HG03196 (cell line): ENCODE measurements at regions not wholly inside any gene's neighbourhood (a gene's known extent, or its start where the extent isn't known, plus 50 kb on each side); places are given as distances from the start of the nearest gene placed in this dataset.

Source experiments
- ATAC-seq: cut with Tn5 transposase; IDR thresholded peaks from one replicate; pipeline ENCODE4 v1.9.1; 2021; ENCODE audit not compliant: unreplicated experiment

DNA sequence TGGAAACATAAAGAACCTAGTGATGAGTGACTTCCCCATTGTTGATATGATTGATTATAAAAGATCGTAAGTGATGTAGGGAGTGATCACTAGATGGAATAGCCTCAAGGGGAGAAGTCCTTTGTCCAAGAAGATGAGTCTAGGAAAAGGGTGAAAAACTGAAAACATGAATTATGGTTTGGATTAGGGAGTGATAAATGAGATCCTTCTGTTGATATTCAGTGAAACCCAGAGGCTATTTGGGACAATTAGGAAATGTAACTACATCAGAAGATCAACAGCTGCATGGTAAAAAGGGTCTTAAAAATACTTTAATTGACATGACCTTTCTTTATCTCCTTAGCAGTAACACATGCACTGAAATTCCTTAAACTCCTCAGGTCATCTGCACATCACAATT, 124.0 kb upstream of the UNC5C start:
- ATAC-seq, result no peak

DNA sequence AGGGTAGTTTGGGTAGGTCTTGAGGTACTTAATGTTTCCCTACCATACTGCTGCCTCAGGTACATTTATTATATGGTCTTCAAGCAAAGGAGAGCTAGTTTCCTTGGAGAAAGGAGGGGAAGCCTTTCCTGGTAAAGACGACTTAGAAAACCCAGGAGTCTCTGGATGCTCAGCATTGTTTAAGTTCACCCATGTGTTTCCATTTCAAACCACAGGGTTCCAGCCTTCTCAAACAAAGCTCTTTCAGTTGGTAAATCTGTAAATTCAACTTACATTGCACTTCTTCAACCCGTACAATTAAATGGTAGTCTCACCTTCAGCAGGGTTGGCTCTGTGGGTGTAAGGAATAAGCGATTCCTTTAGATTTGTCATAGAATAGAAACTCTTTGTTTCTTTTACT, 111.9 kb upstream of the UNC5C start:
- ATAC-seq, result no peak

DNA sequence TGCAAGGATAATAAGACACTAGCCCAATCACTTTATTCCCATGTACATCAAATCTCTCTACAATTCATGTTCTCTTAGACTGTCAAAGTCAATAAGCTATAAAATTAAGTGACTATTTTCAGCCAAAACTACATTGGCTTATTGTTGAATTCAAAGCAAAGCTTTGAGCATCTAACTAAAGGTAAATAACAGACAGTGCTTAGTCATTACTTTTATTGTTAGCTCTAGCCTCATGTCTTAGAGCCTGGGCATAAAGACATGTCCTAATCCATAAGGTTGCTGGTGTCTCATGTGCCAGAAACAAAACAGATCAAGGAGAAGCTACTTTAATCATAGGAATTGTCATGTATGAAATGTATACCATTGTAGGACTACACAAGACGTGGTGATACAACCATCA, 103.1 kb upstream of the UNC5C start:
- no peak for ATAC-seq

DNA sequence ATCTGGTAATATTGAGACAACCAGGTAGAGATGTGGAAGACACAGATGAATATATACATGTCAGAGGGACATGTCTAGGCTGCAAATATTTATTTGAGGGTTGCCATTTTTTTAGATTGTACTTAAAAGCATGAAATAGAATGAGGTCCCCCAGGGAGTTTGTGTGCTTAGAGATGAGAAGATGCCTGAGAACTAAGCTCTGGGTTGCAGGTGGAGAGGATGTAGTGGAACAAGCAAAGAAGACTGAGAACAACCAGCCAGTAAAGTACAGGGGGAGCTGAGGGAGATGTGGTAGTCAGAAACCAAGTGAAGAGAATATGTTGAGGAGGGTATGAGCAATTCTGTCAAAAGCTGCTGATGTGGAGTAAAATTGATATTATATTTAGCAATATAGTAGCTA, 95.6 kb upstream of the UNC5C start:
- ATAC-seq, result no peak

DNA sequence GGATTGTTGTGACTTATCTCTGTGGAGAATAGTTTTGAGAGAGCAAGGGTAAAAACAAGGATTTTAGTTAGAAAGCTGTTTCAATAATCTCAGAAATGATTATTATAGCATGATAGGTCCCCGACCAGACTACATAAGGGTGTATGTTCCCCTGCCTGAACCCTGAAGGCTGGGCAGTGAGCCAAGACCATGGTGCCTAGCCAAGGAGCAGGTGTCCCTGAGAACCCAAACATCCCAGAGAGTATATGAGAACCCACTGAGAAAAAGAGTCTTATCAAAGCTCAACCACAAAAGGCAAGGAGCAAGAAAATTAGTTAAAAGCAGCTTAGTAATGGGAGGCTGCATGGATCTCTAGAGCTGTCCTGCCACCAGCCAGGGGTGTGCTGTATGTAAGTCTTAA, 94.9 kb upstream of the UNC5C start:
- no peak for ATAC-seq

DNA sequence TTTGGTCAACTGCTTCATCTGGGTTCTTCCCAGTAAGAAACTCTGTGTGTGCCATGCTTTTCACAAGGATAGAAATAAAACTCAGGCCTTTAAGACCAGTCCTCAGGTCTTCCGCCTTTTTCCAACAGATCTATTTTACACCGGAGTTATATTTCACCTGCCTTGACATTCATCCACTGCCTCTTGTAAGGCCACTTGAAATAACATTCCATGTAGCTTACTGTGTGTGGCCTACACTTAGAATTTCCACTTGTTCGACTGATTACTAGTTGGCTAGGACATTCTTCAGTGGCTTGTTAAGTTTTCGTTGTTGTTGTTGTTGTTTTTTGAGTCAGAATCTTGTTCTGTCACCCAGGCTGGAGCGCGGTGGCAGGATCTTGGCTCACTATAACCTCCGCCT, 92.8 kb upstream of the UNC5C start:
- no peak for ATAC-seq

DNA sequence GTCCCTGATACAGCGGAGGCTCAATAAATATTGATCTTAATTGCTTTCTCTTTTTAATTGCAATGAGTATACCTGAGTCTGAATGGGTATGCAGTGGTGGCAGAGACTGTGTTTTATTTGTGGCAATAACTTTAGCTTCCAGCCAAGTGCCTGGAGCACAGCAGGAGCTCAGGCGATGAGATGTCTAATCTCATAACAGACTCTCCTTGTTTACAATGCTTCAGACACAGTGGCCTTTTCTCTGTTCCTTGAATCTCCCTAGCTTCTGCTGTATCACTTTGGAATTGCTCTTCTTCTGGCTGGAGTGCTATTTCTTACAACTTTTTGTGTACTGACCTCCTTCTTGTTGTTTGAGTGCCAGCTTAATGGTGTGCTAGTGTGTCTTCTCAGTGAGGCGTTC, 91.5 kb upstream of the UNC5C start:
- no peak for ATAC-seq

DNA sequence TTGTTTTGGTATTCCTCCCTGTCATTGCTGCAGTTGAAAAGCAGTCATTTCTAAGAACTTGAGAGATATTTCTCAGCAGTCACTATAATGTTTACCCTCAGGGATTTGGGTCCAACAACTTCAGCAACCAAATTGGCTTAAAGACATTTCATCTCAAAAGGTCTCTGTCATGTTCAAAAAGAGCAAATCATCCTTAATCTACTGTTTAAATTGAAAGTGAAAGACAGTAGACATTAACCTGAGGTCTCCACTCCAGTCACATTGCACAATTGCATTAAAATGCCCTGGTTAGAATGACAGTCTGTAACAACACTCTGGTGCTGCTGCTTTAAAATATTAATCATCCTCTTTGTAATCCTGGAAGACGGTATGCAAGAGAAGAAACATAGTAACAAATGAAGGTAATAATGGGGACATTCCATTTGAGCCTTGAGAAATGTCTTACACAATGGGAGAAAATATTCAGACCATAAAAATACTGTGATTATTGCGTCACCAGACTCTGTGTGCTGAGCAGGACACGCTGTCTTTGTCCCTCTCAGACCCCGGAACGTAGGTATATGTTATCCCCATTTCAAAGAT, 90.2 kb upstream of the UNC5C start:
- no peak for ATAC-seq

DNA sequence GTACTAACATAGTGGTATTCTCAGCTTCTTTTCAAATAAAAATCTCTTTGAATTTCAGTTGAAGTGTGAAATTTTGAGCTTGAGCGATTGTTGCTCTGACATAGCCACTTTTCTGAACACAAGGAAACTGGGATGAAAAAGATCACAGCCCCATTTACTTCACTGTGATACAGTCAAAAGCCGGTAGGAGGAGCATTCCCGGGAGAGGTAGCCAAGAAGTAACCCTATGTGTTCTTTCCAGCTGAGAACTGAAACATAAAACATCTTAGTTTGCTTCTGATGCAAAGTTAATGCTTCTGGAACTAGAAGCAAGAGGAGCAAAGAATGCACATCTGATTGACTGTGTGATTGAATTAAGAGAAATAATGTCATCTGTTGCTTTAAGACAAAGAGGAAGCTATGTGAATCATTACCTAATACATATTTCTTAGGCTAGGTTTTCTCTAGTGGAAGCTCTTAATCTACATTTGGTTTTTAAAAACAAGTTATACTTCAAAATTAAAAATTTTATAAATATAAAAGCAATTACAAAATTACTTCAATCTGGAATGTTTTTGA, 88.3 kb upstream of the UNC5C start:
- ATAC-seq, result no peak

DNA sequence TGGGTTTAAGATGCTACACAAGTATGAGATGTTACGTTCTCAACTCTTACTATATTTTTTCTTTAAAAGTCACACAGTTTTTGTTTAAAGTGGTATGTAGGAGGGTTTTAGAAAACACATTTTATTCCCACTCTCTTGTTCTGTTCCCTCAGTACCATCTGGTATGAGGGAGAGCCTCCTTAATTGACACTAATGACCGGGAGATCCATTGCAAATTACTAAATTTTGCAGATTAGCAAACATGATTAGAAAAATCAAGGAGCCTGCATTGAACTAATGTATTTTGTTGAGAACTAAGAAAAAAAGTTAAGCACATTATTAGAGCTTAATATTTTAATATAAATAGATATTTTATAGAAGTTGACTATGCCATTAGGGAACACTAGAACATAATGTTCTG, 87.3 kb upstream of the UNC5C start:
- ATAC-seq, result no peak

DNA sequence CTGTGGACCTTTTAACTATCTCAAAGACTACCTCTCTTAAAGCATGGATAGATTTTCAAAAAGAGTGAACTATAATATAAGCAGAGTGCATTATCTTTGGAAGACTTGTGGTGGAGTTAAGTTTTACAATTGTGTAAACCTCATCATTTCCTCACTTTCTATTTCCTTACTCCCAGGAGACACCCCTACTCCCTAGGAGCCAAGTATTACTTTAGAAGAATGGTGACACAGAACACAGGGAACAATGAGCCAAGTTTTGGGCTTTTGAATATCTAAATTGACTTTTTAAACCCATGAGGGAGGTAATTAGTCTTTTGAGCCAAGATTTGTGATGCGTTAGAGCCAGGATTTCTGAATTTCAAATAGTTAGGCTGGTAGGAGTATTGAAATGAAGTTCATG, 78.9 kb upstream of the UNC5C start:
- no peak for ATAC-seq

DNA sequence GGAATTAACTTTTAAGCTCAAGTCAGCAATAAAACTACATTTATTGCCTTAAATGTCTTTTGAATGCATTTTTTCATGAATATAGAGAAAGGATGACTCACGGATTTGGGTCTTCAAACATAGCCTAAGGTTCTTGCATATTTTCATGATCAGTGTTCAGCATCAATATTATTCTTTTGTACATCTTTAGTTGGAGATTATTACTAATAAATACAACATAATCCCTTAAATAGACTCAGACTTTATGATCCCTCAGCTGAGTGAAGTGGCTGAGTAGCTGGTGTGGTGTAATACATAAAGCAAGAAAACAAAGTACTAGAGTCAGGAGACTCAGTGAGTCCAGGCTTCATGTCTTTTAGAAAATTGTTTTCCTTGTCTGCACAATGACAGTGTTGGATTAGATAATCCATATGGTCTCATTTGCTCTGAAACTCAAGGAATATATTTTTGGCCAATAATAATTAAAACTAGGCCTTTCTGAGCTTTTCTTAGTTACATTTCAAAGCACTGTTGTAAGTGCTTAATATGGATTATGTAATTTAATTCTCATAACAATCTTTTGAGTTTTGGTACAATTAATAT, 78.3 kb upstream of the UNC5C start:
- no peak for ATAC-seq

DNA sequence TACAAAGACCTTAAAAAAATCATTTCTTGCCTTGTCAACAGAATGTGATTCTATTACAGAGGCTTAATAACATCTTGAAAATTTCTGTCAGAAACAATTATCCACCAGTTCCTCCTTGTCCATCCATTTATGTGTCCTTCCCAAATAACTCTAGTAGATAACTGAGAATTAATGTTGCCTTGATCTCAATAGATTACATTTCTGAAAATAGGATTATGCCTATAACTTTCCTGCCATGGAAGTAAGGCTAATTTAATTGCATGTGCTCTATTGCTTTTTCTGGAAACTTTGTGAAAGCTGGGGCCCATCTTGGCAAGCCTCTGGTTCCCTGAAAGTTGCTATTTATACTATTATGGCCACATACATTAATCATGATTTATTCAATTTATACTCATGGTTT, 76.2 kb upstream of the UNC5C start:
- no peak for ATAC-seq

DNA sequence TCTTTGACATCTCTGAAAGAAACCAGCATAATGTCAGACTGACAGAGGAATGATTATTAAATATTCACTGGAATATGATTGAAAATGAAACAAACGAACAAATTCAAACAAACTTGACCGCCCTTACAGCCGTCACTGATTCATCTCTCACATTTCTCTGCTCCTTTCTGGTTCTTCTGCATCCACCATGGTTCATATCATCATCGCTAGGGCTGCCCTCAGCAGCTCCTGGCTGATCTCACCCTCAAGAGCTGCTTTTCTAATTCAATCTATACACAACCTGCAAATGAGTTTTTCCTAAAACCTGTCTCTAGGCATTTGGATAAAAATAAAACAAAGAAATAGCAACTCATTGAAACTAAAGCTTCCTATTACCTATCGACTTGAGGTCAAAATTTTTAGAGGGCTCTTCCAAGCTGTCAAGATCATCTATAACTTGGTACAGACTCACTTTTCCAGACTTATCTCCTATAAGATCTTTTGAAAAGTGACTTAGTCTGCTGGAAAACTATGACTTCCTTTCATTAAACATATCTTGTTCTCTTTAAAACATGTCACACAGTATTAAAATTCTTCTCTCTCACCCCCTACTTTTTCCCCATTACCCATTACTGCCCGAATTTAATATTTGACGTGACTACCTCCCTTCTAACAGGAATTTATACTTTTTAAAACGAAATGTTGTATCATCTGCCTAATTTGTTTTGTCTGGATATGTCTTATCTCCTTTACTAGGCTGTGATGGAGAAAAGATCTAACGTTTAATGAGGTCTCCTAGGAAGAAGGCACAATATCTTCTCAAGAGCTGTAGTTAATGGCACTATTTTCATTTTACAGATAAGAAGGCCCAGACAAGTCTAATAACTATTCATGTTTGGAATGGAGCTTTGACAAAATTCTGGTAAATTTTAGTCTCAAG, 71.0 kb upstream of the UNC5C start:
- no peak for ATAC-seq

DNA sequence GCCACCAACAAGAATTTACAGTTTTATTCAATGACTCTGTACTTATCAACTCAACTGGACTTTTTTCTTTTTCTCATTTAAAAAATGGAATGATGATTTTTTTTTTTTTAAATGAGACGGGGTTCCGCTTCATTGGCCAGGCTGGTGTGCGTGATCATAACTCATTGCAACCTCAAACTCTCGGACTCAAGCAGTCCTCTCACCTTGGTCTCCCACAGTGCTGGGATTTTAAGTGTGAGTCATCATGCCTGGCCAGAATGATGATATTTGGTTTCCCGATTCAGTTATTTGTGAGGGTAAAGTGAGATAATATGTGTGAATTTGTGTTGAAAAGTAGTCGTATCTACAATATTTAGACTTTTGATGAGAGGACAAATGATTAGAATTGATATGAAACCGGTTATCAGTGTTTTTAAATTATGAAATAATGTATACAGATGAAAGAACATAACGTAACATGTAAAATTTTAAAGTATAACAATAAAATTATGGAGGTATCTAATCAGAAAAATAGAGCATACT, 66.0 kb upstream of the UNC5C start:
- ATAC-seq, result no peak

DNA sequence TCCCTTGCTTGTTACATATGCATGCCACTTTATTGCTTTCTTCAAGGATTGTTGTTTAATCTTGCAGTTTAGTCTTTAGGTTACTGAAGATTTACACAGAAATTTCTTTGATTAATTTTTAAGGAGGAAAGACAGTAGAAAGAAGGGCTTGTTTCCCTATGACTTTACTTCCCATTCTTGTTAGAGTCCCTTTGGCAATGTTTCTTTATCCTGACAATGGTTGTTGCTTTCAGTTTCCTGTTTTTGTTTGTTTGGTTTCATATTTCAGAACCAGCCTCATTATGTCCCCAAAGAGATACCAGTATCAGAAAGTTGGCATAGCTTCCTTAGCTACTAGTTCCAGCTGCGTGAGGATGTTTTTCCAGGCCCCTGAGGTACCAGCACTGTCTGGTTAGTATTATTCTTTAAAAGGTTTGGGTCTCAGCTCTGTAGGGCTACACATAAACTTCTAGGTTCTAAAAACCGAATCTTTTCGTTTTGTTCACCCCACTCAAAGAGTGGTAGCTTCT, 61.3 kb upstream of the UNC5C start:
- no peak for ATAC-seq

DNA sequence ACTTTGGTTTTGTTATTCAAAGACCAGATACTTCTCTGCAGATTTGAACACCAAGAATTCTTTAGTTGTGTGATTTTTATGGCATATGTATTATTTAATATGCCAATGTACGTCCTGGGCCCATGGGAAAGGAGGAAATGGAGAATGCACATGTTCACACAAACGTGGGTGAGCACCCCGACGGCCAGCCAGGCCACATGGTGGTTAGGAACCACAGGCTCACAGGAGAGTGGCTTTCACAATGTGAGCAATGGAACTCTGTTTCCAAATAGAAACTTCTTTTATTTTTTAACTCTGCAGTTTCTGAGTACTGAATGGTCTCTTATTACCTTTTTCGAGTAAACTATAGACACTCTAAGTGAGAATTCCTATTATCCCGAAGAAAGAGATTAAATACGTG, 58.0 kb upstream of the UNC5C start:
- ATAC-seq, result no peak

DNA sequence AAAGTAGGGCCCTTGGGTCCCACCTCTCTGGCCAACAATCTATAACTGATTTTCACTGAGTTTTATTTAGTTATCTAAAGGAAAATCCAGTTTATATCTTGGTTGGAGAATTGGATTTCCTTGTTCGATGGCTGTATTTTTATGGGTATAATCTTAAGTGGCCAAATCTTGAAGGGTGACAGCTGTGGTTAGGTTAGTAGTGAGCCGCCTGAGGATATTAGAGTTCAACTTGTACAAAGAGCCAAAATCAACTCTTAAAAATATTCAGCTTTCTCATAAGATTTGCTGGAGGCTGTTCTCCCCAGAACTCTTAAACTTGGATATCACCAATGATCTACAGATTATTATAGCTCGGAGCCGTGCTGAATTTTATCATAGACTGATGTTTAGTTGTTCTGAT, 54.6 kb upstream of the UNC5C start:
- no peak for ATAC-seq

DNA sequence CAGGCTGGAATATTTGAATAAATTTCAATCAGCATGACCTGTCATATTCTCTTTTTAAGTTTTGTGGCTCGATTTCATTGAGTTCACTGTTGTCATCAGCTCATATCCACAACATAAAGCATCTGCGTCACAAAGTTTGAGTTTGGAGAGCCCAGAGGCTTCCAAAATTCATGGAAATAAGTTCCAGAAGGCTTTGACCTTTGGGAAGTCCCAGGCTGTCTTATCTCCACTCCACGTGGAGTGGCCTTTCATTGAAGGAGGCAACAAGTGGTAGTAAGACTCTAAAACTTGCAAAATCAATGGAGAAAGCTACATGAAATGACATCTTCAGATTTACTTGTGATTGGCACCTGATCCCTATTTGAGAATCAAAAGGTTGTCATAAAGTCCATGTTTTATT, 54.1 kb upstream of the UNC5C start:
- ATAC-seq, result no peak

DNA sequence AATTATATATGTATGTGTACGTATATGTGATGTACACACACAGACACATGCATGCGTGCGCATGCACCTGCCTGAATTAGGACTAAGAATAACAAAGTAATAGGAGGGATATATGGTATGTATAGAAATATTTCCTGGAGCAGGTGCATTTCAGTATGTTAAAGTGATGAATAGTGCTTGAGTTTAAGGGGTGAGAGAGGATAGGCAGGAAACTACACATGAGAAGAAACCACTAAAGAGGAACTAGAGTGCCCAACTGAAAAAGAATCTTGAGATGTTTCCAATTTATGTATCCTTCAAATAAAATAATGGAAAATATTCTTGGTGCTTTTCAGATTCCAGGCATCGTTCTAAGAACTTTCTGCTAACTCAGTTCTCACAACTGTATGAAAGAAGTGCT, 52.6 kb upstream of the UNC5C start:
- ATAC-seq, result no peak

DNA sequence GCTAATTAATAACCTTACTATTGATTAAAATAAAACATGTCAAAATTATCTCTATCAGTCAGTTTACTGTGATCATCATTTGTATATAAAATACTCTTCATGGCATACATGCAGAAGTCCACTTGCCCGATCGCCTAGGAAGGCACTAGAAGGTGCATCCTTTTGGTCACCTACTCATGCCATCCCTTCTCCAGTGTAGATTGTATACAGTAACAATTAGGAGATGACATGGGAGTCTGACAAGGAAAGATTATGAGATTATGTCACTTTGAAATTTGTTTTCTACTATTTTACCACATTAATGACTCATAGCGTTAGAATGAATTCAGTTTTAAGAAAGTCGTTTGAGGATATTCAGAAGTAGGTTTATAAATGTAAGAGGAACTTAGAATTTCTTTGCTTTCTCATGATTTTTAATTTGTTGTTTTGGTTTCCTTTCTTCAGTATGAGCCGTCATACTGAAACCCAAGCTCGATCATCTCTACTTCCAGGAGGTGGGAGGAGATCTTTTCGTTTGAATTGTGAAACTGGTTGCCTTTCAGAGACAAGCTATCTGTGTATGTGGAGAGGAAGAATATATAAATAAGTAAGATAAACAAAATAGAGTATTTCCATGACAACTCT, 51.1 kb upstream of the UNC5C start:
- ATAC-seq, result peak; percentile 84
